GM12873 (cell line): ENCODE measurements at regions not wholly inside any gene's neighbourhood (a gene's known extent, or its start where the extent isn't known, plus 50 kb on each side); places are given as distances from the start of the nearest gene placed in this dataset.

Experiments
- TF ChIP-seq, protein P1 (sequence below): IDR thresholded peaks from 2 replicates; pipeline ENCODE4 v1.5.1; 2012; ENCODE audit warnings: low read depth, mild to moderate bottlenecking, moderate library complexity, low read length, control low read depth; ENCODE audit not compliant: insufficient read depth; ENCODE audit errors: missing control alignments

DNA sequence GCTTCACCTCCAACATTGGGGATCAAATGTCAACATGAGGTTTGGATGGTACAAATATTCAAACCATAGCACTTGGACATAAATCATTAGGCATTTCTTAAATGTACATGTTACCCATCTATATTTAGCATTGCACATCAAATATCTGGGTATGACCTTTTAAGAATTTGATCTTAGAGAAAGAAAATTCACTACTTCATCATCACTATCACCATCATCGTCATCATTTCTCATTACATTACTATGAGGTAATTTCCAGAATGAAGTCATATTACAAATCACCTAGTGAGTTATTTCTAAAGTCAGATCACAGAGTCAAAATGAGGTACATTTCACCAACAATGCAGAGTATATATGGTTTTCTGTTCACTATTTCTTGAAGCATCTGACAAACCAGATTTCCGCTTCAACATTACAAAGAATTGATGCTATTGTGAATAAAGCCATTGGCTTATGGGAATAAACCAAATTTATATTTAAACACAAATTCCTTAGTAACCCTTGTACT lies 356.4 kb upstream of the GYPC start:
- TF ChIP-seq, protein P1, sequence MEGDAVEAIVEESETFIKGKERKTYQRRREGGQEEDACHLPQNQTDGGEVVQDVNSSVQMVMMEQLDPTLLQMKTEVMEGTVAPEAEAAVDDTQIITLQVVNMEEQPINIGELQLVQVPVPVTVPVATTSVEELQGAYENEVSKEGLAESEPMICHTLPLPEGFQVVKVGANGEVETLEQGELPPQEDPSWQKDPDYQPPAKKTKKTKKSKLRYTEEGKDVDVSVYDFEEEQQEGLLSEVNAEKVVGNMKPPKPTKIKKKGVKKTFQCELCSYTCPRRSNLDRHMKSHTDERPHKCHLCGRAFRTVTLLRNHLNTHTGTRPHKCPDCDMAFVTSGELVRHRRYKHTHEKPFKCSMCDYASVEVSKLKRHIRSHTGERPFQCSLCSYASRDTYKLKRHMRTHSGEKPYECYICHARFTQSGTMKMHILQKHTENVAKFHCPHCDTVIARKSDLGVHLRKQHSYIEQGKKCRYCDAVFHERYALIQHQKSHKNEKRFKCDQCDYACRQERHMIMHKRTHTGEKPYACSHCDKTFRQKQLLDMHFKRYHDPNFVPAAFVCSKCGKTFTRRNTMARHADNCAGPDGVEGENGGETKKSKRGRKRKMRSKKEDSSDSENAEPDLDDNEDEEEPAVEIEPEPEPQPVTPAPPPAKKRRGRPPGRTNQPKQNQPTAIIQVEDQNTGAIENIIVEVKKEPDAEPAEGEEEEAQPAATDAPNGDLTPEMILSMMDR: no peak

DNA sequence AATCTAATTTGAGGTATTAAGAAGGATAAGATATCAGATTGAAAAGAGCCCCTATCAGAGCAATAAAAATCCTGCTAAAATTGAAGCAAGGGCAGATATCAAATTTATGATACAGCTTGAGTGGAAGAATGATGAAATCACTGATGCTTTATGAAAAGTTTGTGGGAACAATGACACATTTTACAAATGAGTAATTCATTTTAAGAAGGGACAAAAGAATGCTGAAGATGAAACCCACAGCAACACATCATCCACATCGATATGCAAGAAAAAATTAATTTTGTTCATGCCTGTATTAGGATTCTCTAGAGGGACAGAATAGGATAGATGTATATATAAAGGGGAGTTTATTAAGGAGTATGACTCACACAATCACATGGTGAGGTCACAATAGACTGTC lies 355.6 kb upstream of the GYPC start:
- TF ChIP-seq, protein P1: no peak

DNA sequence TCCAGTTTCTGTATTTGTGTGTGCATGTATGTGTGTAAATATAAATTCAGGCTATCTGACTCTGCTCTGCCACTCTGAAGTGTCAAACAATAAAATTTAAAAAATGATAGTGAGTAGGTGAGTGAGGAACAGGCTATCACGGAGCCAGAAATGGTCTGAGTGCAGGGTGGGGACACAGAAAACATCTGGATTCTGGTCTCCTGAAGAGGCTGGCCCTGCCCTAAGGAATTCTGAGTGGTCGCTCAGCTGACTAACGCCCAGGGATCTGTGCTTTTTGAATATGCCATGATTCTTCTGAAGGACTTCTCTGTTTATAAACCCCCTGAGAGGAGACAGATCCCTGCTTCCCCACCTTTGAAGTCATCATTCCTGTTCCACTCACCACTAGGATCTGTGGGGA lies 353.9 kb upstream of the GYPC start:
- TF ChIP-seq, protein P1: no peak

DNA sequence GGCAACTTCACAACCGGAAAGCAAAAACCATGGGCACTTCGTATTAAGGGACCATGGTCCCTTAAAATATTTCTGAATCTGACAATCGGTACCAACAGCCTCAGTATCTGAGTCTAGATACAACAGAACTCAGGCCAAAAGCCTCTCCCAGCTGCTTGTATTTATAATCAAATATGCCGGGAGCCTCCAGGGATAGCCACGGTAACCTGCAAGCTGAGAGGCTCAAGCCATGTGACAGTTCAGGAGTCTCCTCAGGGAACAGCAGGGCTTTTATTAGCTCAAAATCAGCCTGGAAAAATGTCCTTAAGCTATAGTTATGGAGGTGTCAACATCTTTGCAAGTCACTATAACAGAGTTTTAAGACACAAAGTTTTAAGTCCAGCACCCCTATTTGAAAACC lies 352.8 kb upstream of the GYPC start:
- TF ChIP-seq, protein P1: no peak

DNA sequence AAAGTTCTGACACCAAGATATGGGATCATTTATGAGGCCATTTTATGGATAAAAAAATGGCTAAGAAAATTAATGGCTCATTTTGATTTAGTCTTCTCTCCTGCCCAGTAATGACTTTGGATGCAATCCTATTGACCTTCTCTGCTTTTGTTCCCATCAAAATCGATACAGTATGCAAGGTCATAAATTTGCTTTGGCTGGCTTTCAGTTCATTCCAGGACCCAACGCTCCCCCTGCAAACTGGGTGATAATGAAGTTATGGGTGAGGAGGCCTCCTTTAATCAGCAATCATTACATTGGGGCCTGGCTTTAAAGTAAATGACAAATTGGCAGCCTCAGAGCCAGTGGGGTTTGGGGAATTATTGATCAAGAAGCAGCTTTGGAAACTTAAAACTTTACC lies 351.8 kb upstream of the GYPC start:
- TF ChIP-seq, protein P1: no peak

DNA sequence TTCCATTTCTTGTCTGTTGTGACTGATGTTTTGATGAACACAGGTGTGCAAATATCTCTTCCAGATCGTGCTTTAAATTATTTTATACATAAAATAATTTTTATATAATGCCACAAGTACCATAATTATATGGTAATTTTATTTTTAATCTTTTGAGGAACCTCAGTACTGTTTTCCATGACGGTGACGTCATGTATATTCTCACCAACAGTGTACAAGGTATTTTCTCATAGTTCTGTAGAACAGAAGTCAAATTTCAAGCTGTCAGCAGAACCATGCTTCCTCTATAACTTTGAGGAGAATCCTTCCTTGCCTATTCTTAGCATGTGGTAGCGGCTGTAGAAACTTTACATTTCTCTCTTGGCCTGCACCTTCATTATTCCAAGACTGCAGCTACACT lies 349.4 kb upstream of the GYPC start:
- TF ChIP-seq, protein P1: no peak

DNA sequence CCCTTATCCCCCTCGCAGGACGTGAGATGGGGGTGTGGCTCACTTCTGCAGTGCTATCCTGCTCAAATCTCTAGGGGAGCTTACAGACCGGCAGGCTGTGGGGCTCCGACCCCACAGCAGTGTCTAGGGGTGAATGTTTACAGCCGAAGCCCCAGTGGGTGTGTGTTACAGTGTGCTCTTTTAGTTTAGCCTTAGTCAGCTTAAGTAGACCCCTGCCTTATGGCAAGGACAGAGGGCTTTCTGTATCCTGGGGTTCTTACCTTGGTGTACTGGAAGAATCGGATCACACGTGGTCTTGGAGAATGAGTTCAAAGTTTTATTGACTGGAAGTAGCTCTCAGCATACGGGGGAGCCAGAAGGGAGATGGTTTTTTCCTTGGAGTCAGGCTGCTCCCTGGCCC lies 348.2 kb upstream of the GYPC start:
- TF ChIP-seq, protein P1: no peak
